ENCODE measurements at regions not wholly inside any gene's neighbourhood (a gene's known extent, or its start where the extent isn't known, plus 50 kb on each side); places are given as distances from the start of the nearest gene placed in this dataset.
"Not testable (repeated sequence)": the region's sequence is repeated elsewhere in the genome, so short reads cannot be mapped to it uniquely, and the experiment has no call there.

- no peak for DNase-seq (ENCODE audit: low spot score)
These were observed 52.7 kb downstream of the KCNA5 start for GRCh38 chr12:5096241-5096924.

- DNase-seq (ENCODE audit: low spot score): no peak
These were observed 54.1 kb downstream of the KCNA5 start for GRCh38 chr12:5097786-5098185.

- no peak for DNase-seq (ENCODE audit: low spot score)
These were observed 55.5 kb downstream of the KCNA5 start for GRCh38 chr12:5099136-5099535.

GRCh38 chr12:5099591-5099990, 55.9 kb downstream of the KCNA5 start:
- DNase-seq (ENCODE audit: low spot score): no peak

GRCh38 chr12:5101686-5102085, 58.0 kb downstream of the KCNA5 start:
- DNase-seq (ENCODE audit: low spot score): no peak

GRCh38 chr12:5102261-5102789, 58.6 kb downstream of the KCNA5 start:
- DNase-seq (ENCODE audit: low spot score): no peak

- DNase-seq (ENCODE audit: low spot score): no peak
These were observed 59.1 kb downstream of the KCNA5 start for GRCh38 chr12:5102806-5103205.

GRCh38 chr12:5110345-5110744, 66.7 kb downstream of the KCNA5 start:
- DNase-seq (ENCODE audit: low spot score): no peak

GRCh38 chr12:5114436-5114835, 70.8 kb downstream of the KCNA5 start:
- no peak for DNase-seq (ENCODE audit: low spot score)

GRCh38 chr12:5121784-5122183, 78.1 kb downstream of the KCNA5 start:
- DNase-seq (ENCODE audit: low spot score): not testable (repeated sequence)

- not testable (repeated sequence) for DNase-seq (ENCODE audit: low spot score)
These were observed 78.7 kb downstream of the KCNA5 start for GRCh38 chr12:5122256-5122831.

- peak; percentile 2 for DNase-seq (ENCODE audit: low spot score)
These were observed 80.2 kb downstream of the KCNA5 start for GRCh38 chr12:5123921-5124320.

GRCh38 chr12:5124401-5124800, 80.7 kb downstream of the KCNA5 start:
- DNase-seq (ENCODE audit: low spot score): no peak

GRCh38 chr12:5134861-5135525, 91.3 kb downstream of the KCNA5 start:
- no peak for DNase-seq (ENCODE audit: low spot score)

GRCh38 chr12:5138256-5138655, 94.6 kb downstream of the KCNA5 start:
- DNase-seq (ENCODE audit: low spot score): no peak

- DNase-seq (ENCODE audit: low spot score): no peak
These were observed 95.2 kb downstream of the KCNA5 start for GRCh38 chr12:5138845-5139244.

GRCh38 chr12:5139751-5140150, 96.1 kb downstream of the KCNA5 start:
- no peak for DNase-seq (ENCODE audit: low spot score)

GRCh38 chr12:5140190-5140589, 96.5 kb downstream of the KCNA5 start:
- no peak for DNase-seq (ENCODE audit: low spot score)

GRCh38 chr12:5148880-5149279, 105.2 kb downstream of the KCNA5 start:
- no peak for DNase-seq (ENCODE audit: low spot score)

GRCh38 chr12:5154091-5154490, 110.4 kb downstream of the KCNA5 start:
- DNase-seq (ENCODE audit: low spot score): no peak

GRCh38 chr12:5155866-5156265, 112.2 kb downstream of the KCNA5 start:
- DNase-seq (ENCODE audit: low spot score): no peak

GRCh38 chr12:5160827-5161226, 117.1 kb downstream of the KCNA5 start:
- DNase-seq (ENCODE audit: low spot score): no peak

GRCh38 chr12:5163661-5164060, 120.0 kb downstream of the KCNA5 start:
- no peak for DNase-seq (ENCODE audit: low spot score)
